ENCODE measurements at regions not wholly inside any gene's neighbourhood (a gene's known extent, or its start where the extent isn't known, plus 50 kb on each side); places are given as distances from the start of the nearest gene placed in this dataset.
"Not testable (repeated sequence)": the region's sequence is repeated elsewhere in the genome, so short reads cannot be mapped to it uniquely, and the experiment has no call there.

- intact Hi-C loops (cut with DNase I): no loop called here
- H3K27ac ChIP-seq: no peak overlapping the region
- H3K4me3 ChIP-seq: no peak overlapping the region
- TF ChIP-seq, protein P1, sequence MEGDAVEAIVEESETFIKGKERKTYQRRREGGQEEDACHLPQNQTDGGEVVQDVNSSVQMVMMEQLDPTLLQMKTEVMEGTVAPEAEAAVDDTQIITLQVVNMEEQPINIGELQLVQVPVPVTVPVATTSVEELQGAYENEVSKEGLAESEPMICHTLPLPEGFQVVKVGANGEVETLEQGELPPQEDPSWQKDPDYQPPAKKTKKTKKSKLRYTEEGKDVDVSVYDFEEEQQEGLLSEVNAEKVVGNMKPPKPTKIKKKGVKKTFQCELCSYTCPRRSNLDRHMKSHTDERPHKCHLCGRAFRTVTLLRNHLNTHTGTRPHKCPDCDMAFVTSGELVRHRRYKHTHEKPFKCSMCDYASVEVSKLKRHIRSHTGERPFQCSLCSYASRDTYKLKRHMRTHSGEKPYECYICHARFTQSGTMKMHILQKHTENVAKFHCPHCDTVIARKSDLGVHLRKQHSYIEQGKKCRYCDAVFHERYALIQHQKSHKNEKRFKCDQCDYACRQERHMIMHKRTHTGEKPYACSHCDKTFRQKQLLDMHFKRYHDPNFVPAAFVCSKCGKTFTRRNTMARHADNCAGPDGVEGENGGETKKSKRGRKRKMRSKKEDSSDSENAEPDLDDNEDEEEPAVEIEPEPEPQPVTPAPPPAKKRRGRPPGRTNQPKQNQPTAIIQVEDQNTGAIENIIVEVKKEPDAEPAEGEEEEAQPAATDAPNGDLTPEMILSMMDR (IDR thresholded peaks at IDR 0.05): no peak
- TF ChIP-seq POLR2AphosphoS5 (IDR thresholded peaks at IDR 0.05): no peak
- no peak for TF ChIP-seq POLR2A (IDR thresholded peaks at IDR 0.05)
- H3K36me3 ChIP-seq: no peaks in the 10 kb centered on the region
- DNase-seq (ENCODE audit: low spot score): no peak
- WGBS: 93% methylated on average over 4 of the region's 4 CpGs
- no peaks in the 10 kb centered on the region for H3K27me3 ChIP-seq (replicated peaks; ENCODE audit: insufficient read depth)
- H3K4me1 ChIP-seq (replicated peaks): no peaks in the 10 kb centered on the region
- no peaks in the 10 kb centered on the region for H3K9me3 ChIP-seq
Observed at GRCh38 chr2:226169751-226170581, 629.7 kb downstream of the IRS1 start.

- TF ChIP-seq POLR2AphosphoS5 (IDR thresholded peaks at IDR 0.05): peak; percentile 46
- no peak for TF ChIP-seq POLR2A (IDR thresholded peaks at IDR 0.05)
- TF ChIP-seq, protein P1 (IDR thresholded peaks at IDR 0.05): no peak
- Histone ChIP-seq H3K9me3 (no peaks in the 10 kb centered on the region), H3K36me3 (no peaks in the 10 kb centered on the region), H3K4me1 (replicated peaks) (no peaks in the 10 kb centered on the region), H3K27me3 (replicated peaks; ENCODE audit: insufficient read depth) (no peaks in the 10 kb centered on the region), H3K4me3 (no peak overlapping the region), H3K27ac (no peak overlapping the region)
- 44% methylated on average over 4 of the region's 4 CpGs for WGBS
- DNase-seq (ENCODE audit: low spot score): no peak
- intact Hi-C loops (cut with DNase I): no loop called here
Observed at GRCh38 chr2:226168496-226169160, 631.0 kb downstream of the IRS1 start.

DNA sequence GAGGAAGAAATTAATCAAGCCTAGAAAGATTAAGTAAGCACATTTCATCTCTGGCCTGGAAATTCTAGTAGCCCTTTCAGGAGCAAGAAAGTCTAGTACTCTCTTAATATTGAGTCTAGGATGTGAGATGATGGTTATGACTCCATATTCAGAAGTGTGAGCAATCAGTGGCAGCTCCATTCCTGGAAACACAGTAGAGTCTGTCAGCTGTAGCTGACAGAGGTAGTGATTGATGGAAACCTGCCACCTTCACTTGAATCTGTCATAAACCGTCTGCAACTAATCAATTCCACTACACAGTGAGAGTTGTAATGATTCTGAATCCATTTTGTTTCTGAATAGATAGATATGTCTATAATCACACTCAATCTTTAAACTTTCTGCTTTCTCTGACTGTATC, 635.1 kb downstream of the IRS1 start:
- TF ChIP-seq POLR2AphosphoS5 (IDR thresholded peaks at IDR 0.05): no peak
- TF ChIP-seq, protein P1 (IDR thresholded peaks at IDR 0.05): no peak
- no peak for TF ChIP-seq POLR2A (IDR thresholded peaks at IDR 0.05)
- Histone ChIP-seq H3K36me3 (no peaks in the 10 kb centered on the region), H3K27me3 (replicated peaks; ENCODE audit: insufficient read depth) (no peaks in the 10 kb centered on the region), H3K4me3 (no peak overlapping the region), H3K9me3 (no peaks in the 10 kb centered on the region), H3K27ac (no peak overlapping the region), H3K4me1 (replicated peaks) (no peaks in the 10 kb centered on the region)
- 96% methylated on average over 1 of the region's 1 CpG for WGBS
- intact Hi-C loops (cut with DNase I): no loop called here
- no peak for DNase-seq (ENCODE audit: low spot score)

- intact Hi-C loops (cut with DNase I); H3K27ac ChIP-seq; H3K36me3 ChIP-seq; DNase-seq (ENCODE audit: low spot score); H3K9me3 ChIP-seq; H3K27me3 ChIP-seq (replicated peaks; ENCODE audit: insufficient read depth); H3K4me1 ChIP-seq (replicated peaks); H3K4me3 ChIP-seq: not testable (repeated sequence)
- WGBS: 96% methylated on average over 4 of the region's 4 CpGs
Observed at GRCh38 chr2:226160617-226161016, 639.0 kb downstream of the IRS1 start.

DNA sequence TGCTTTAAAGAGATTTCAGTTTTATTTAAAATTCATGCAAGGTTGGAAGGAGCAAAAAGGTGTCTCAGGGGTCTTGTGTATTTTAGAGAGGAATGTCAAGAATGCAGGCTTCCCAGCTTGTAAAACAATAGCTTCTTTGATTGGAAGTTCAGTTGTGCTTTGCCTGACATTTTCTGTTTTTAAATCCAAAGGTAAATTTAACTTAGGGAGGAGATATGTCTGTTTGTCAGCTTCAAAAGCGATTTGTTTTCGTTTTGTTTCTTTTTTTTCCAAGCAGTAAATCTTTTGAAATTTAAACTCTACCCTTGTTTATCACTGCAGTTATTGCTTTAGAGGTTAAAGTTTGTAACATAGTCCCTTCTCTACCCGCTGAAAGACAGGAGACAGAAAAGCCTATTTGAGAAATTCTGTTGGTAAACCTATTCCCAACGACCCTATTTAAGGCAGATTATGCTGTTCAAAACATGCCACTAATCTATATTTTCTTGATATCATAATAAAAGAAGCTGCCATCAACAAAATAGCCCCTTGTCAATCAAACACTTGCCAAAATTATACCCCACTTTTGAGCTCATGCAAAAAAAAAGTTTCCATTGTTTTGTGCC, 639.6 kb downstream of the IRS1 start:
- intact Hi-C loops (cut with DNase I): no loop called here
- H3K4me1 ChIP-seq (replicated peaks): no peaks in the 10 kb centered on the region
- no peak overlapping the region for H3K27ac ChIP-seq
- no peak overlapping the region for H3K4me3 ChIP-seq
- H3K27me3 ChIP-seq (replicated peaks; ENCODE audit: insufficient read depth): no peaks in the 10 kb centered on the region
- H3K9me3 ChIP-seq: no peaks in the 10 kb centered on the region
- no peak for DNase-seq (ENCODE audit: low spot score)
- WGBS: 15% methylated on average over 4 of the region's 4 CpGs
- TF ChIP-seq POLR2A (IDR thresholded peaks at IDR 0.05) (no peak), POLR2AphosphoS5 (IDR thresholded peaks at IDR 0.05) (no peak)
- TF ChIP-seq, protein P1 (IDR thresholded peaks at IDR 0.05): no peak
- no peaks in the 10 kb centered on the region for H3K36me3 ChIP-seq
